PC-9 (cell line): ENCODE measurements at regions not wholly inside any gene's neighbourhood (a gene's known extent, or its start where the extent isn't known, plus 50 kb on each side); places are given as distances from the start of the nearest gene placed in this dataset.

Experiments
- BruUV-seq: library from RNA; stranded (reverse); fragments of 400-500 nt; replicated peaks from 2 replicates; lab custom pipeline; 2021; lab: Mats Ljungman, UMichigan
- CTCF ChIA-PET: fragments of 300-600 bp; sonication (Branson Sonifier 250); formaldehyde crosslinking; loops from one replicate; lab custom pipeline; 2022; ENCODE audit warnings: antibody characterized with exemption; lab: Charles Lee
- POLR2A ChIA-PET: fragments of 300-600 bp; sonication (Branson Sonifier 250); formaldehyde crosslinking; loops from one replicate; lab custom pipeline; 2022; ENCODE audit warnings: antibody characterized with exemption; ENCODE audit not compliant: unreplicated experiment; lab: Charles Lee
- DNase-seq, 2 experiments: peaks; one replicate each; pipeline versions ENCODE4 v3.0.0 to v3.0.0-alpha.2; 2015 to 2022; ENCODE audit warnings: mixed read lengths in 1 of 2
- H2AFZ ChIP-seq: fragments of 200-600 bp; sonication (generic); 2 replicates; pipeline ENCODE4 v1.8.1; 2017; ENCODE audit warnings: antibody characterized with exemption
- H3F3A ChIP-seq: fragments of 200-600 bp; sonication (generic); 2 replicates; pipeline ENCODE4 v1.8.1; 2017; ENCODE audit warnings: antibody characterized with exemption, mild to moderate bottlenecking, low read depth; ENCODE audit not compliant: insufficient read depth
- H3K27ac ChIP-seq: fragments of 200-600 bp; sonication (generic); 2 replicates; pipeline ENCODE4 v1.6.1; 2016; ENCODE audit warnings: mixed run types
- H3K27me3 ChIP-seq: fragments of 200-600 bp; sonication (generic); 2 replicates; pipeline ENCODE4 v1.6.1; 2016; ENCODE audit warnings: low read depth, mixed run types; ENCODE audit not compliant: insufficient read depth
- H3K36me3 ChIP-seq: fragments of 200-600 bp; sonication (generic); 2 replicates; pipeline ENCODE4 v1.6.1; 2016; ENCODE audit warnings: low read depth, mixed run types
- H3K4me1 ChIP-seq: fragments of 200-600 bp; sonication (generic); replicated peaks from 2 replicates; pipeline ENCODE4 v1.6.1; 2016; ENCODE audit warnings: mixed run types; ENCODE audit not compliant: insufficient read depth
- H3K4me2 ChIP-seq: fragments of 200-600 bp; sonication (generic); 2 replicates; pipeline ENCODE4 v1.6.1; 2017; ENCODE audit warnings: mixed run types
- H3K4me3 ChIP-seq: fragments of 200-600 bp; sonication (generic); 2 replicates; pipeline ENCODE4 v1.6.1; 2016; ENCODE audit warnings: mixed run types
- H3K79me2 ChIP-seq: fragments of 200-600 bp; sonication (generic); 2 replicates; pipeline ENCODE4 v1.6.1; 2017; ENCODE audit warnings: low read depth, mixed run types
- H3K9me2 ChIP-seq: fragments of 200-600 bp; sonication (generic); 2 replicates; pipeline ENCODE4 v1.8.1; 2017; ENCODE audit warnings: mild to moderate bottlenecking; ENCODE audit not compliant: insufficient read depth
- H3K9me3 ChIP-seq: fragments of 200-600 bp; sonication (generic); 2 replicates; pipeline ENCODE4 v1.8.1; 2016; ENCODE audit warnings: low read depth; ENCODE audit not compliant: insufficient read depth
- H4K20me1 ChIP-seq: fragments of 200-600 bp; sonication (generic); 2 replicates; pipeline ENCODE4 v1.8.1; 2017; ENCODE audit not compliant: insufficient read depth
- EZH2 ChIP-seq: fragments of 200-600 bp; sonication (generic); IDR thresholded peaks from 2 replicates; pipeline ENCODE4 v1.8.0; 2017; ENCODE audit warnings: antibody characterized with exemption, low read depth
- intact Hi-C: fragments of 100-400 bp; cut with micrococcal nuclease; formaldehyde crosslinking; loops from one replicate; pipeline ENCODE4 v1.10.0; 2022; ENCODE audit not compliant: unreplicated experiment
- TF ChIP-seq, protein P1 (sequence below): fragments of 200-600 bp; sonication (generic); conservative IDR thresholded peaks from 2 replicates; pipeline ENCODE4 v1.6.1; 2017; ENCODE audit warnings: mixed run types, antibody characterized with exemption, mild to moderate bottlenecking, moderate library complexity

GRCh38 chr3:102605153-102605552 is 170.3 kb downstream of the ZPLD1 start:
- H4K20me1 ChIP-seq = no peaks in the 10 kb centered on the region
- H3F3A ChIP-seq = 0 out of 2 replicates have a peak, but pooled peaks cover 7% of the 10 kb centered on the region
- BruUV-seq = no TSS peak
- no peaks in the 10 kb centered on the region for H3K9me2 ChIP-seq
- no peak overlapping the region for H3K27ac ChIP-seq
- H3K36me3 ChIP-seq = no peaks in the 10 kb centered on the region
- TF ChIP-seq, protein P1, sequence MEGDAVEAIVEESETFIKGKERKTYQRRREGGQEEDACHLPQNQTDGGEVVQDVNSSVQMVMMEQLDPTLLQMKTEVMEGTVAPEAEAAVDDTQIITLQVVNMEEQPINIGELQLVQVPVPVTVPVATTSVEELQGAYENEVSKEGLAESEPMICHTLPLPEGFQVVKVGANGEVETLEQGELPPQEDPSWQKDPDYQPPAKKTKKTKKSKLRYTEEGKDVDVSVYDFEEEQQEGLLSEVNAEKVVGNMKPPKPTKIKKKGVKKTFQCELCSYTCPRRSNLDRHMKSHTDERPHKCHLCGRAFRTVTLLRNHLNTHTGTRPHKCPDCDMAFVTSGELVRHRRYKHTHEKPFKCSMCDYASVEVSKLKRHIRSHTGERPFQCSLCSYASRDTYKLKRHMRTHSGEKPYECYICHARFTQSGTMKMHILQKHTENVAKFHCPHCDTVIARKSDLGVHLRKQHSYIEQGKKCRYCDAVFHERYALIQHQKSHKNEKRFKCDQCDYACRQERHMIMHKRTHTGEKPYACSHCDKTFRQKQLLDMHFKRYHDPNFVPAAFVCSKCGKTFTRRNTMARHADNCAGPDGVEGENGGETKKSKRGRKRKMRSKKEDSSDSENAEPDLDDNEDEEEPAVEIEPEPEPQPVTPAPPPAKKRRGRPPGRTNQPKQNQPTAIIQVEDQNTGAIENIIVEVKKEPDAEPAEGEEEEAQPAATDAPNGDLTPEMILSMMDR = no peak
- no peak for TF ChIP-seq EZH2
- H2AFZ ChIP-seq = no peak overlapping the region
- H3K4me2 ChIP-seq = peak overlapping the region; percentile 14
- no peak overlapping the region for H3K4me3 ChIP-seq
- ChIA-PET POLR2A (no interaction called here), CTCF (interaction anchor here (1.3 kb wide), 1 partner anchor 69 kb away, joined by 5 read pairs; no protein-coding TSS in a partner anchor)
- intact Hi-C loops = no loop called here
- H3K79me2 ChIP-seq = no peaks in the 10 kb centered on the region
- H3K9me3 ChIP-seq = 0 out of 2 replicates have a peak, but pooled peaks cover 4% of the 10 kb centered on the region
- peak; percentile 46 to 59 for DNase-seq
- no peaks in the 10 kb centered on the region for H3K27me3 ChIP-seq
- H3K4me1 ChIP-seq = peaks cover 19% of the 10 kb centered on the region

GRCh38 chr3:102608875-102609274 is 174.1 kb downstream of the ZPLD1 start:
- no peaks in the 10 kb centered on the region for H4K20me1 ChIP-seq
- peak overlapping the region; percentile 23; the same call in 1 of the 2 replicates for H3K4me2 ChIP-seq
- no peaks in the 10 kb centered on the region for H3K79me2 ChIP-seq
- H3K36me3 ChIP-seq = no peaks in the 10 kb centered on the region
- intact Hi-C loops = no loop called here
- peak in 1 of 2 experiments; percentile 4 for DNase-seq
- H3F3A ChIP-seq = 0 out of 2 replicates have a peak, but pooled peaks cover 7% of the 10 kb centered on the region
- no peak for TF ChIP-seq EZH2
- TF ChIP-seq, protein P1 = no peak
- H3K27ac ChIP-seq = no peak overlapping the region
- H3K27me3 ChIP-seq = no peaks in the 10 kb centered on the region
- peak overlapping the region; percentile 10 for H2AFZ ChIP-seq
- no TSS peak for BruUV-seq
- 0 out of 2 replicates have a peak, but pooled peaks cover 4% of the 10 kb centered on the region for H3K9me3 ChIP-seq
- ChIA-PET CTCF (no interaction called here), POLR2A (no interaction called here)
- no peaks in the 10 kb centered on the region; the same call in 1 of the 2 replicates for H3K9me2 ChIP-seq
- H3K4me3 ChIP-seq = no peak overlapping the region
- H3K4me1 ChIP-seq = peaks cover 19% of the 10 kb centered on the region

DNA sequence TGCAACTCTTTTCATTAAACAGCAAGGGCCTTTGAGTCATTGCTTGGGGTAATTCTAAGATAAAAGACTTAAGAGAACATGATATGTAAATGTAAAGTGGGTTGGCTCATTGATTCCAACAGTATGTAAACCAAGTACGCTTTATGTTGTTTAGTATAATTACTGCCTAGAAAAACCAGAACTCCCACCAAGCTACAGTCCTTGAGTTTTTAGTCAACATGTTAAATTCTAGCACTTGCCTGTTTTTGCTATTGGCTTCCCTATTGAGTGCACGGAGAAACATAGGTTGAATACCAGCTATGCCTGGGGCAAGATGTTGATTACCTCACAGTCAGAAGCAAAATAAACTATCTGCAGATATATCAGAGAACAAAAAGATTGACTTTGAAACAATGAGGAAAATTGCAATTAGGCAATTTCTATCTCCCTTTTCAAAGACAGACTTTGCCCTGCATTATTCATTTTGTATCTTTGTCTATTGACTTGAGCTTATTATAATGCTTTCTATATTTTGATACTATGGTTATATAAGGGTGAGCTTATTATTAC is 179.3 kb downstream of the ZPLD1 start:
- Histone ChIP-seq H3K36me3 (no peaks in the 10 kb centered on the region), H3K9me3 (0 out of 2 replicates have a peak, but pooled peaks cover 4% of the 10 kb centered on the region), H3K4me2 (no peak overlapping the region), H3K4me1 (0 out of 2 replicates have a peak, but pooled peaks cover 1% of the 10 kb centered on the region), H3F3A (no peaks in the 10 kb centered on the region), H2AFZ (no peak overlapping the region), H3K4me3 (no peak overlapping the region), H3K27me3 (no peaks in the 10 kb centered on the region), H3K79me2 (no peaks in the 10 kb centered on the region), H3K27ac (no peak overlapping the region), H4K20me1 (no peaks in the 10 kb centered on the region), H3K9me2 (peaks cover 4% of the 10 kb centered on the region; the same call in 1 of the 2 replicates)
- no peak for DNase-seq
- intact Hi-C loops = no loop called here
- CTCF ChIA-PET = no interaction called here
- TF ChIP-seq, protein P1 = no peak
- no peak for TF ChIP-seq EZH2
- no TSS peak for BruUV-seq
- POLR2A ChIA-PET = no interaction called here
